Ovary (tissue), 3 donors: ENCODE measurements at regions not wholly inside any gene's neighbourhood (a gene's known extent, or its start where the extent isn't known, plus 50 kb on each side); places are given as distances from the start of the nearest gene placed in this dataset.

ENCODE experiments used
- POLR2A ChIP-seq: fragments of 450-650 bp; IDR thresholded peaks from one replicate; pipeline ENCODE4 v1.6.1; 2017; ENCODE audit warnings: antibody characterized with exemption, mild to moderate bottlenecking, moderate library complexity
- TF ChIP-seq, protein P1 (sequence below), 3 donors: fragments of 450-650 bp in 2 of 3; fragments of 200-600 bp in 1 of 3; IDR thresholded peaks; one replicate each; pipeline versions ENCODE4 v1.5.1 to v1.8.0; 2016 to 2022; ENCODE audit warnings: antibody characterized with exemption in 3 of 3, mild to moderate bottlenecking in 1 of 3
- donor health status: DM: no; HTN: no; CAD: no.

DNA sequence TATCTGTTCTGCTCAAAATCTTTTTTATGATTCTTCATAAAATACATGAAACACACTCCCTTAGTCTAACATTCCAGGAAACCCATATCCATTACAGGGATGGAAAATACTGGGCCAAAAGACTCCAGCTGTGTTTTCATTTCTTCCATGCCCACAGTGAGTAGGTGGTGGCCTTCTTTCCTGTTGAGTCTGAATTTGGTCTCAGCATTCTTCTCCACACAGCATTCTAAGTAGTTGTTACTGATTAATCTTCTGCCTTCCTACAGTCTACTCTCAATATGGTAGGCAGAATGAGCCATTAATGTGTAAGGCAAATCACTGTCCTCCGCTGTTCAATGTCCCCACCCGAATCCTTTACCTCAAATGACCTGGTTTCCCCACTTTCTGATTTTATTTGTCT is 370.6 kb upstream of the RPS6KA3 start:
- TF ChIP-seq, protein P1, sequence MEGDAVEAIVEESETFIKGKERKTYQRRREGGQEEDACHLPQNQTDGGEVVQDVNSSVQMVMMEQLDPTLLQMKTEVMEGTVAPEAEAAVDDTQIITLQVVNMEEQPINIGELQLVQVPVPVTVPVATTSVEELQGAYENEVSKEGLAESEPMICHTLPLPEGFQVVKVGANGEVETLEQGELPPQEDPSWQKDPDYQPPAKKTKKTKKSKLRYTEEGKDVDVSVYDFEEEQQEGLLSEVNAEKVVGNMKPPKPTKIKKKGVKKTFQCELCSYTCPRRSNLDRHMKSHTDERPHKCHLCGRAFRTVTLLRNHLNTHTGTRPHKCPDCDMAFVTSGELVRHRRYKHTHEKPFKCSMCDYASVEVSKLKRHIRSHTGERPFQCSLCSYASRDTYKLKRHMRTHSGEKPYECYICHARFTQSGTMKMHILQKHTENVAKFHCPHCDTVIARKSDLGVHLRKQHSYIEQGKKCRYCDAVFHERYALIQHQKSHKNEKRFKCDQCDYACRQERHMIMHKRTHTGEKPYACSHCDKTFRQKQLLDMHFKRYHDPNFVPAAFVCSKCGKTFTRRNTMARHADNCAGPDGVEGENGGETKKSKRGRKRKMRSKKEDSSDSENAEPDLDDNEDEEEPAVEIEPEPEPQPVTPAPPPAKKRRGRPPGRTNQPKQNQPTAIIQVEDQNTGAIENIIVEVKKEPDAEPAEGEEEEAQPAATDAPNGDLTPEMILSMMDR (IDR thresholded peaks at IDR 0.05), result no peak
- TF ChIP-seq POLR2A, result no peak
